Keratinocyte (primary cell): ENCODE measurements at regions not wholly inside any gene's neighbourhood (a gene's known extent, or its start where the extent isn't known, plus 50 kb on each side); places are given as distances from the start of the nearest gene placed in this dataset.
"Not testable (repeated sequence)": the region's sequence is repeated elsewhere in the genome, so short reads cannot be mapped to it uniquely, and the experiment has no call there.

ENCODE experiments used
- CTCF ChIP-seq, 3 experiments: IDR thresholded peaks in 1 of 3; conservative IDR thresholded peaks in 1 of 3; optimal IDR thresholded peaks in 1 of 3; 2 replicates in 2 of 3; 3 replicates in 1 of 3; pipeline versions ENCODE3 to v1.5.1; 2011; ENCODE audit warnings: low read length in 3 of 3, mild to moderate bottlenecking in 3 of 3, moderate library complexity in 2 of 3, control low read depth in 1 of 3, inconsistent platforms in 1 of 3; ENCODE audit not compliant: insufficient read depth in 2 of 3; ENCODE audit errors: extremely low read depth in 1 of 3
- EZH2 ChIP-seq: IDR thresholded peaks from one replicate; pipeline ENCODE4 v1.6.1; 2012; ENCODE audit warnings: inconsistent platforms, mild to moderate bottlenecking, low read length, moderate library complexity

GRCh38 chrX:134067107-134067506 is 81.7 kb upstream of the GPC3 start:
- TF ChIP-seq CTCF (optimal IDR thresholded peaks at IDR 0.05 in 1 of 3, IDR thresholded peaks at IDR 0.05 in 1 of 3, conservative IDR thresholded peaks at IDR 0.05 in 1 of 3; ENCODE audit: extremely low read depth in 1 of 3, insufficient read depth in 2 of 3, low read length in 3 of 3); EZH2: not testable (repeated sequence)
